IMR-90 (cell line): ENCODE measurements at regions not wholly inside any gene's neighbourhood (a gene's known extent, or its start where the extent isn't known, plus 50 kb on each side); places are given as distances from the start of the nearest gene placed in this dataset.

Experiments
- ATAC-seq: fragments of 200-7000 bp; cut with Tn5 transposase; 2 replicates; pipeline ENCODE4 v1.9.1; 2020; ENCODE audit warnings: low read depth, mild to moderate bottlenecking, moderate library complexity
- BruUV-seq: library from RNA; stranded (reverse); fragments of 400-500 nt; replicated peaks from 2 replicates; lab custom pipeline; 2021; lab: Mats Ljungman, UMichigan
- CTCF ChIA-PET: fragments of 300-600 bp; formaldehyde crosslinking; extraction: SDS; loops from one replicate; lab custom pipeline; 2021; ENCODE audit warnings: antibody characterized with exemption; lab: Yijun Ruan, JAX
- POLR2A ChIA-PET: fragments of 300-600 bp; sonication (Branson Sonifier 250); formaldehyde crosslinking; loops from one replicate; lab custom pipeline; 2022; ENCODE audit warnings: antibody characterized with exemption; ENCODE audit not compliant: unreplicated experiment; lab: Charles Lee
- DNase-seq: peaks from one replicate; pipeline ENCODE4 v3.0.0; 2013
- H2AFZ ChIP-seq: replicated peaks from 2 replicates; pipeline ENCODE3; 2013; ENCODE audit warnings: low read length, mild to moderate bottlenecking; ENCODE audit not compliant: poor library complexity
- H2AK5ac ChIP-seq: 2 replicates; pipeline ENCODE4 v1.6.1; 2013; ENCODE audit warnings: low read depth, low read length, inconsistent platforms
- H2AK9ac ChIP-seq: replicated peaks from 2 replicates; pipeline ENCODE3; 2013; ENCODE audit warnings: mild to moderate bottlenecking, low read depth, low read length, moderate library complexity; ENCODE audit not compliant: poor library complexity
- H2BK120ac ChIP-seq: 2 replicates; pipeline ENCODE4 v1.6.1; 2013; ENCODE audit warnings: low read depth, low read length, inconsistent platforms
- H2BK15ac ChIP-seq: 3 replicates; pipeline ENCODE4 v1.6.1; 2013; ENCODE audit warnings: low read depth, low read length, inconsistent platforms
- H2BK20ac ChIP-seq: 2 replicates; pipeline ENCODE4 v1.6.1; 2013; ENCODE audit warnings: low read depth, mild to moderate bottlenecking, inconsistent platforms, low read length, moderate library complexity
- H2BK5ac ChIP-seq: 2 replicates; pipeline ENCODE4 v1.6.1; 2013; ENCODE audit warnings: mild to moderate bottlenecking, low read depth, low read length, inconsistent platforms; ENCODE audit not compliant: poor library complexity, severe bottlenecking
- H3K14ac ChIP-seq: replicated peaks from 2 replicates; pipeline ENCODE4 v1.6.1; 2013; ENCODE audit warnings: low read depth, low read length, inconsistent platforms
- H3K18ac ChIP-seq: 2 replicates; pipeline ENCODE4 v1.6.1; 2013; ENCODE audit warnings: low read depth, low read length, control low read depth
- H3K23ac ChIP-seq: 2 replicates; pipeline ENCODE4 v1.6.1; 2013; ENCODE audit warnings: low read depth, low read length, inconsistent platforms
- H3K27ac ChIP-seq: 2 replicates; pipeline ENCODE4 v1.5.1; 2013; ENCODE audit warnings: mild to moderate bottlenecking, control low read depth, low read length; ENCODE audit not compliant: insufficient read depth
- H3K27me3 ChIP-seq: 2 replicates; pipeline ENCODE4 v1.6.1; 2013; ENCODE audit warnings: low read length; ENCODE audit not compliant: control insufficient read depth, insufficient read depth
- H3K36me3 ChIP-seq: 2 replicates; pipeline ENCODE4 v1.6.1; 2013; ENCODE audit warnings: low read length, mixed read lengths; ENCODE audit not compliant: control insufficient read depth, insufficient read depth
- H3K4ac ChIP-seq: 2 replicates; pipeline ENCODE4 v1.6.1; 2013; ENCODE audit warnings: low read depth, low read length, inconsistent platforms
- H3K4me1 ChIP-seq: 2 replicates; pipeline ENCODE4 v1.6.1; 2013; ENCODE audit warnings: low read length, mixed read lengths; ENCODE audit not compliant: control insufficient read depth, insufficient read depth
- H3K4me2 ChIP-seq: 2 replicates; pipeline ENCODE4 v1.6.1; 2013; ENCODE audit warnings: low read depth, mild to moderate bottlenecking, control low read depth, low read length, moderate library complexity
- H3K4me3 ChIP-seq: 2 replicates; pipeline ENCODE4 v1.5.1; 2013; ENCODE audit warnings: low read depth, mild to moderate bottlenecking, control low read depth, low read length, moderate library complexity; ENCODE audit not compliant: insufficient read depth
- H3K56ac ChIP-seq: 2 replicates; pipeline ENCODE4 v1.6.1; 2013; ENCODE audit warnings: low read length, inconsistent platforms; ENCODE audit not compliant: insufficient read depth; ENCODE audit errors: extremely low read depth
- H3K79me1 ChIP-seq, 2 experiments: 2 replicates each; pipeline ENCODE4 v1.6.1; 2013; ENCODE audit warnings: low read length in 2 of 2, inconsistent platforms in 1 of 2, low read depth in 1 of 2
- H3K9ac ChIP-seq: 2 replicates; pipeline ENCODE4 v1.6.1; 2013; ENCODE audit warnings: low read depth, low read length, control low read depth
- H3K9me1 ChIP-seq: 2 replicates; pipeline ENCODE4 v1.6.1; 2013; ENCODE audit warnings: low read length, inconsistent platforms; ENCODE audit not compliant: insufficient read depth
- H3K9me3 ChIP-seq: 2 replicates; pipeline ENCODE4 v1.6.1; 2013; ENCODE audit warnings: low read length; ENCODE audit not compliant: control insufficient read depth, insufficient read depth
- H4K20me1 ChIP-seq: 2 replicates; pipeline ENCODE4 v1.6.1; 2013; ENCODE audit warnings: low read length, inconsistent platforms; ENCODE audit not compliant: insufficient read depth
- H4K5ac ChIP-seq: 2 replicates; pipeline ENCODE4 v1.6.1; 2013; ENCODE audit warnings: mild to moderate bottlenecking, low read depth, low read length, control low read depth
- H4K8ac ChIP-seq, 2 experiments: 2 replicates each; pipeline ENCODE4 v1.6.1; 2013; ENCODE audit warnings: low read depth in 2 of 2, low read length in 2 of 2, control low read depth in 1 of 2, inconsistent platforms in 1 of 2
- H4K91ac ChIP-seq: 2 replicates; pipeline ENCODE4 v1.6.1; 2013; ENCODE audit warnings: low read depth, low read length, inconsistent platforms; ENCODE audit not compliant: insufficient read depth
- BHLHE40 ChIP-seq: fragments of 150-350 bp; IDR thresholded peaks from 2 replicates; pipeline ENCODE4 v1.6.1; 2016; ENCODE audit warnings: mild to moderate bottlenecking, low read depth, low read length
- ELK1 ChIP-seq: fragments of 150-350 bp; IDR thresholded peaks from 2 replicates; pipeline ENCODE4 v1.6.1; 2016; ENCODE audit warnings: low read depth, mild to moderate bottlenecking, low read length, moderate library complexity, borderline replicate concordance
- FOS ChIP-seq: fragments of 150-350 bp; IDR thresholded peaks from 2 replicates; pipeline ENCODE4 v1.6.1; 2016; ENCODE audit warnings: low read depth, low read length
- MXI1 ChIP-seq: IDR thresholded peaks from 2 replicates; pipeline ENCODE4 v1.6.1; 2012; ENCODE audit warnings: low read depth, mild to moderate bottlenecking, low read length, moderate library complexity, borderline replicate concordance
- POLR2A ChIP-seq: IDR thresholded peaks from 2 replicates; pipeline ENCODE4 v1.6.1; 2012; ENCODE audit warnings: mild to moderate bottlenecking, low read depth, low read length
- RAD21 ChIP-seq: IDR thresholded peaks from 2 replicates; pipeline ENCODE4 v1.6.1; 2012; ENCODE audit warnings: low read length, improper control_type of control experiment
- RCOR1 ChIP-seq: IDR thresholded peaks from 2 replicates; pipeline ENCODE4 v1.6.1; 2012; ENCODE audit warnings: mild to moderate bottlenecking, low read length, improper control_type of control experiment; ENCODE audit not compliant: insufficient replicate concordance
- SMC3 ChIP-seq: fragments of 150-350 bp; IDR thresholded peaks from 2 replicates; pipeline ENCODE4 v1.6.1; 2016; ENCODE audit warnings: low read depth, mild to moderate bottlenecking, antibody characterized with exemption, low read length, moderate library complexity
- WGBS, 2 experiments: methylation state at CpG; one replicate each; pipeline versions ENCODE4 v1.1.5 to v1.1.7; 2013; ENCODE audit warnings: missing lambda C conversion rate in 2 of 2; ENCODE audit not compliant: insufficient read length in 1 of 2; ENCODE audit errors: extremely low coverage in 2 of 2; 5-methylcytosine and 5-hydroxymethylcytosine counted together
- dilution Hi-C: fragments of 300-500 bp; cut with HindIII; formaldehyde crosslinking; loops from one replicate; pipeline ENCODE4 v1.14.3; 2018; ENCODE audit warnings: low sequenced_read_pairs; ENCODE audit not compliant: unreplicated experiment
- in situ Hi-C: fragments of 300-500 bp; cut with MboI; formaldehyde crosslinking; loops from 3 replicates; pipeline ENCODE4 v1.14.3; 2019; ENCODE audit warnings: low sequenced_read_pairs, inconsistent platforms, mixed read lengths
- intact Hi-C: fragments of 100-400 bp; cut with micrococcal nuclease; formaldehyde crosslinking; loops from 2 replicates; pipeline ENCODE4 v1.10.0; 2022

DNA sequence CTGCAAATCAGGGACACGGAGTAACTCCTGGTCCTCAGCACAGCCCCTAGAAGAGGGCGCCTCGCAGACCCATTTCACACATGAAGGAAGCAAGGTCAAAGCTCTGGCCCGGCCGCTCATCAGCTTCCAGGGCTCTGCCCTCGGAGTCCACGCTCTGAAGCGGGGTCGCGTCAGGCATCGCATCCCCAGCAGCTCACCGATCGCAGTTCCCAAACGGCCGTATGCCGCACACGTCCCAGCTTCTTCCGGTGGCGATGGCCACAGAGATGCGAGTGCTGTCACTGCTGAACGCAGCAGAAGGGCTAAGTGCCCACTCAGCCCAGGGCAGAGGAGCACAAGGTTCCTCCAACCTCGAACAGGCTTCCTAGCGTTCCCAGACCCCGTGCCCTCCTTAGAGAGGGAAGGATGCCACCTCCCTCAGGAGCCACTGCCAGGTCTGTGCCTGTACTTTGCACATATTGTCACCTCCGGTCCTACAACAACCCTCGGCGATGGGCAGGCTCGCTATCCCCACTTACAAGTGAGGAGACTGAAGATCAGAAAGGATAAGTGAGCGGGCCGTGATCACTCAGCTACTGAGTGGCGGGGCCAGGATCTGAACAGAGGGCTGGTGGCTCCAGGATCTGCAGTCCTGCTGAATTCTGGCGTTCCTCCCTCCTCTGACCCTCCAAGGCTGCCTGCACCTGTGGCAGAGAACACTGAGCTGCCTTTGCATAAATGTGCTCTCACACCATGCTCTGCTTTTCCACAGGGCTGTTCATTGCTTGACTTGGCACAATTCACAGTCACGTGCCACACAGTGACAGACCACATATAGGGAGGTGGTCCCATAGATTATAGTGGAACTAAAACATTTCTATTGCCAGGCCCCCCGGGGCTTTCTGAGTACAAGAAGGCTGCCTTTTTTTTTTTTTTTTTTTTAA is 71.4 kb downstream of the COPS8 start:
- Histone ChIP-seq H2AK9ac (peak overlapping the region; percentile 88), H4K91ac (peak overlapping the region; percentile 100), H3K79me1 (peaks cover 5 to 46% of the 10 kb centered on the region in 2 experiments; a peak in 3 of 4 replicates), H3K18ac (peak overlapping the region; percentile 99), H4K5ac (peak overlapping the region; percentile 98), H3K56ac (peak overlapping the region; percentile 98), H2BK15ac (peak overlapping the region; percentile 100), H2BK5ac (peak overlapping the region; percentile 98), H4K20me1 (no peaks in the 10 kb centered on the region), H3K4ac (peak overlapping the region; percentile 99), H3K9ac (peak overlapping the region; percentile 90), H3K27ac (peak overlapping the region; percentile 99), H3K4me2 (peak overlapping the region; percentile 64), H3K4me1 (peaks cover 28% of the 10 kb centered on the region), H3K23ac (peak overlapping the region; percentile 98), H4K8ac (peak overlapping the region; percentile 98 to 99), H2AK5ac (peak overlapping the region; percentile 99), H3K9me1 (peaks cover 16% of the 10 kb centered on the region), H3K36me3 (no peaks in the 10 kb centered on the region), H2BK20ac (peak overlapping the region; percentile 95), H3K14ac (peak overlapping the region; percentile 97), H3K4me3 (no peak overlapping the region), H3K27me3 (no peaks in the 10 kb centered on the region), H3K9me3 (no peaks in the 10 kb centered on the region), H2BK120ac (peak overlapping the region; percentile 99), H2AFZ (peak overlapping the region; percentile 93)
- 89% methylated on average over 29 of the region's 34 CpGs; no CpG with 5 or more reads in 1 of the 2 experiments for WGBS, 2 experiments
- ATAC-seq, result peak; percentile 7; the same call in 1 of the 2 replicates
- no TSS peak for BruUV-seq
- TF ChIP-seq MXI1 (no peak), ELK1 (no peak), POLR2A (0 out of 2 replicates have a peak, but pooled peaks have one; percentile 23), BHLHE40 (peak; percentile 23; the same call in 1 of the 2 replicates), RAD21 (no peak), FOS (peak; percentile 5; the same call in 1 of the 2 replicates), RCOR1 (no peak), SMC3 (no peak)
- DNase-seq, result no peak
- ChIA-PET CTCF (interaction anchor here (1.1 kb wide), 1 partner anchor 8 kb away, joined by 4 read pairs; no protein-coding TSS in a partner anchor), POLR2A (interaction anchor here (0.5 to 1.7 kb wide), 5 partner anchors 68 to 255 kb away, joined by 3 to 6 read pairs (median 4); no protein-coding TSS in a partner anchor)
- dilution Hi-C loops (no loop called here), intact Hi-C loops (loop anchor here (2.0 kb wide), 1 partner anchor 158 kb away; no protein-coding TSS in a partner anchor), in situ Hi-C loops (loop anchor here (10.0 kb wide), 1 partner anchor 318 kb away; no protein-coding TSS in a partner anchor)
